ENCODE measurements at regions not wholly inside any gene's neighbourhood (a gene's known extent, or its start where the extent isn't known, plus 50 kb on each side); places are given as distances from the start of the nearest gene placed in this dataset.

DNA sequence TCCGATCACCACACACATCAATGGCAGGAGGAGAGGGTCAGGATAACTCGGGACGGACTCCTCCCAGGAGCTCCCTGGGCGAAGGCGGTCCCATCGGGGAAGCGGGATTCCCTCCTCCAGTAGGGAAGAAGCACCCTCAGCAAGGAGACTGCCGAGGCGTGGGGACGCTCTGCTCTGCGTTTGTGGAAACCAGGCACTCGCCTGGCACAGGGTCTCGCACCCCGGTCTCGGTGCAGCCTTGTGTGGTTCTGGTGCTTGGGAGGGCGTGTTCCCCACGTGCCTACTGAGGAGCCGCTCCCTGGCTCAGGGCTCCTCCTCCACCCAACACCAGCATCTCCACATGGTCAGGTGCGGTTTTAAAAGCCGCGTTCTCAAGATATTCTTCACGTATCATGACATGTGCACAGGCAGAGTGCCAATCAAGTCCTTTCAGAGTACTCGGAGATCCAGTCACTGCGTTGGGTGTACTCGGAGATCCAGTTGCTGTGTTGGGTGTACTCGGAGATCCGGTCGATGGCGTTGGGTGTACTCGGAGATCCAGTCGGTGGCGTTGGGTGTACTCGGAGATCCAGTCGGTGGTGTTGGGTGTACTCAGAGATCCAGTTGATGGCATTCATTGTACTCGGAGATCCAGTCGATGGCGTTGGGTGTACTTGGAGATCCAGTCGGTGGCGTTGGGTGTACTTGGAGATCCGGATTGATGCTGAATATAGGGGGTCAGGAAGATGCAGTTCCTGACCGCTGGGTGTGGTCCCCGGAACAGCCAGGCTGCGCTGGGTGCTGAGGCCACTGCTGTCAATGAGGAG lies 117.5 kb downstream of the RTP5 start:
- Histone ChIP-seq H3K4me3 (ENCODE audit: insufficient read depth, low read length, poor library complexity, severe bottlenecking) (no peak overlapping the region), H3K27ac (ENCODE audit: low read depth, low read length) (no peak overlapping the region), H3K9ac (ENCODE audit: low read length) (no peak overlapping the region), H3K4me2 (ENCODE audit: low read depth, low read length, poor library complexity, severe bottlenecking) (no peak overlapping the region), H3K79me2 (ENCODE audit: insufficient read depth, low read length) (no peaks in the 10 kb centered on the region), H3K36me3 (ENCODE audit: low read length) (no peaks in the 10 kb centered on the region), H2AFZ (ENCODE audit: low read depth, low read length, severe bottlenecking) (no peak overlapping the region), H3K9me2 (replicated peaks; ENCODE audit: insufficient read depth, low read length) (no peaks in the 10 kb centered on the region), H4K20me1 (ENCODE audit: low read depth, low read length) (no peaks in the 10 kb centered on the region), H3K9me3 (ENCODE audit: insufficient read depth, low read length) (no peaks in the 10 kb centered on the region), H3K27me3 (ENCODE audit: low read length) (no peaks in the 10 kb centered on the region), H3F3A (ENCODE audit: insufficient read depth) (no peaks in the 10 kb centered on the region)
- TF ChIP-seq, protein P1, sequence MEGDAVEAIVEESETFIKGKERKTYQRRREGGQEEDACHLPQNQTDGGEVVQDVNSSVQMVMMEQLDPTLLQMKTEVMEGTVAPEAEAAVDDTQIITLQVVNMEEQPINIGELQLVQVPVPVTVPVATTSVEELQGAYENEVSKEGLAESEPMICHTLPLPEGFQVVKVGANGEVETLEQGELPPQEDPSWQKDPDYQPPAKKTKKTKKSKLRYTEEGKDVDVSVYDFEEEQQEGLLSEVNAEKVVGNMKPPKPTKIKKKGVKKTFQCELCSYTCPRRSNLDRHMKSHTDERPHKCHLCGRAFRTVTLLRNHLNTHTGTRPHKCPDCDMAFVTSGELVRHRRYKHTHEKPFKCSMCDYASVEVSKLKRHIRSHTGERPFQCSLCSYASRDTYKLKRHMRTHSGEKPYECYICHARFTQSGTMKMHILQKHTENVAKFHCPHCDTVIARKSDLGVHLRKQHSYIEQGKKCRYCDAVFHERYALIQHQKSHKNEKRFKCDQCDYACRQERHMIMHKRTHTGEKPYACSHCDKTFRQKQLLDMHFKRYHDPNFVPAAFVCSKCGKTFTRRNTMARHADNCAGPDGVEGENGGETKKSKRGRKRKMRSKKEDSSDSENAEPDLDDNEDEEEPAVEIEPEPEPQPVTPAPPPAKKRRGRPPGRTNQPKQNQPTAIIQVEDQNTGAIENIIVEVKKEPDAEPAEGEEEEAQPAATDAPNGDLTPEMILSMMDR (IDR thresholded peaks at IDR 0.05; ENCODE audit: insufficient read depth, low read length, poor library complexity, severe bottlenecking), result no peak
- no peak for TF ChIP-seq EZH2phosphoT487 (conservative IDR thresholded peaks at IDR 0.05; ENCODE audit: low read length)

- no peak overlapping the region for H3K4me2 ChIP-seq (ENCODE audit: low read depth, low read length, poor library complexity, severe bottlenecking)
Observed at GRCh38 chr2:241987726-241988125, 118.2 kb downstream of the RTP5 start.

DNA sequence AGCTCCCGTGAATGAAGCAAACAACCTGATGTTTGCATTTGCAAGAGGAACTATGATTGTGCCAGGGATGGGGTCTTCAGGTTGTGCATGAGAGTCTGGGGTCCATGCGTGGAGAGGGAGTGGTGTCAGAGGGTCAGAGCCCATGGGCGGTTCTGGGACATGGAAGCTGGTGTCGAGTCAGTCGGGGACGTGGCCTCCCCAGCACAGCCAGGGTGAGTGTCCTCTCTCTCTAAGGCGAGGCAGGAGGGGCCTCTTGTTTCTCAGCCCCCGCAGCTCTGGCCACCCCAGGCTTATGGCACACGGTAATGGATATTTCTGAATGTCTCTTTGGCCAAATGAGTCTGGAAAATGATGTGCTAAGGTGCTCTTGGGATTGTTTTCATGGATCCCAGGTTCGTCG lies 118.6 kb downstream of the RTP5 start:
- Histone ChIP-seq H4K20me1 (ENCODE audit: low read depth, low read length) (no peaks in the 10 kb centered on the region), H3K9me2 (replicated peaks; ENCODE audit: insufficient read depth, low read length) (no peaks in the 10 kb centered on the region), H3K9ac (ENCODE audit: low read length) (no peak overlapping the region), H3K79me2 (ENCODE audit: insufficient read depth, low read length) (no peaks in the 10 kb centered on the region), H3K4me2 (ENCODE audit: low read depth, low read length, poor library complexity, severe bottlenecking) (no peak overlapping the region), H3K27ac (ENCODE audit: low read depth, low read length) (no peak overlapping the region), H3K4me3 (ENCODE audit: insufficient read depth, low read length, poor library complexity, severe bottlenecking) (no peak overlapping the region), H3K27me3 (ENCODE audit: low read length) (no peaks in the 10 kb centered on the region), H3K9me3 (ENCODE audit: insufficient read depth, low read length) (no peaks in the 10 kb centered on the region), H2AFZ (ENCODE audit: low read depth, low read length, severe bottlenecking) (no peak overlapping the region), H3K36me3 (ENCODE audit: low read length) (no peaks in the 10 kb centered on the region), H3F3A (ENCODE audit: insufficient read depth) (no peaks in the 10 kb centered on the region)
- TF ChIP-seq, protein P1 (IDR thresholded peaks at IDR 0.05; ENCODE audit: insufficient read depth, low read length, poor library complexity, severe bottlenecking), result no peak
- TF ChIP-seq EZH2phosphoT487 (conservative IDR thresholded peaks at IDR 0.05; ENCODE audit: low read length), result no peak

More at GRCh38 chr2:241987726-241988125, 118.2 kb downstream of the RTP5 start:
- Histone ChIP-seq H3K9ac (ENCODE audit: low read length) (no peak overlapping the region), H3K79me2 (ENCODE audit: insufficient read depth, low read length) (no peaks in the 10 kb centered on the region), H2AFZ (ENCODE audit: low read depth, low read length, severe bottlenecking) (no peak overlapping the region), H3F3A (ENCODE audit: insufficient read depth) (no peaks in the 10 kb centered on the region), H3K27ac (ENCODE audit: low read depth, low read length) (no peak overlapping the region), H3K9me3 (ENCODE audit: insufficient read depth, low read length) (no peaks in the 10 kb centered on the region), H3K4me3 (ENCODE audit: insufficient read depth, low read length, poor library complexity, severe bottlenecking) (no peak overlapping the region), H3K9me2 (replicated peaks; ENCODE audit: insufficient read depth, low read length) (no peaks in the 10 kb centered on the region), H4K20me1 (ENCODE audit: low read depth, low read length) (no peaks in the 10 kb centered on the region), H3K27me3 (ENCODE audit: low read length) (no peaks in the 10 kb centered on the region), H3K36me3 (ENCODE audit: low read length) (no peaks in the 10 kb centered on the region)
- no peak for TF ChIP-seq EZH2phosphoT487 (conservative IDR thresholded peaks at IDR 0.05; ENCODE audit: low read length)
- TF ChIP-seq, protein P1 (IDR thresholded peaks at IDR 0.05; ENCODE audit: insufficient read depth, low read length, poor library complexity, severe bottlenecking), result no peak

Data from SU-DHL-6 (cell line).